ENCODE measurements at regions not wholly inside any gene's neighbourhood (a gene's known extent, or its start where the extent isn't known, plus 50 kb on each side); places are given as distances from the start of the nearest gene placed in this dataset.

GRCh38 chr1:222250376-222250775 lies 297.5 kb downstream of the HHIPL2 start:
- Mint-ChIP-seq H3K27me3 (peaks cover 14% of the 10 kb centered on the region), H3K4me1 (ENCODE audit: low read depth) (peaks cover 2% of the 10 kb centered on the region), H3K4me3 (ENCODE audit: low read depth) (no peak overlapping the region), H3K9me3 (ENCODE audit: low read depth) (no peaks in the 10 kb centered on the region), H3K27ac (no peak overlapping the region), H3K36me3 (ENCODE audit: insufficient read depth) (no peaks in the 10 kb centered on the region)
- DNase-seq (ENCODE audit: low spot score, unreplicated experiment): no peak
- no peak for TF ChIP-seq CTCF (IDR thresholded peaks at IDR 0.05; ENCODE audit: unreplicated experiment)

GRCh38 chr1:222247811-222248310 lies 300.0 kb downstream of the HHIPL2 start:
- Mint-ChIP-seq H3K27ac (no peak overlapping the region), H3K36me3 (ENCODE audit: insufficient read depth) (no peaks in the 10 kb centered on the region), H3K9me3 (ENCODE audit: low read depth) (no peaks in the 10 kb centered on the region), H3K4me1 (ENCODE audit: low read depth) (peaks cover 1% of the 10 kb centered on the region), H3K27me3 (peaks cover 22% of the 10 kb centered on the region), H3K4me3 (ENCODE audit: low read depth) (no peak overlapping the region)
- TF ChIP-seq CTCF (IDR thresholded peaks at IDR 0.05; ENCODE audit: unreplicated experiment): no peak
- no peak for DNase-seq (ENCODE audit: low spot score, unreplicated experiment)

GRCh38 chr1:222247081-222247480 lies 300.8 kb downstream of the HHIPL2 start:
- DNase-seq (ENCODE audit: low spot score, unreplicated experiment): no peak
- Mint-ChIP-seq H3K27ac (no peak overlapping the region), H3K4me3 (ENCODE audit: low read depth) (no peak overlapping the region), H3K27me3 (peaks cover 22% of the 10 kb centered on the region), H3K36me3 (ENCODE audit: insufficient read depth) (no peaks in the 10 kb centered on the region), H3K4me1 (ENCODE audit: low read depth) (peaks cover 4% of the 10 kb centered on the region), H3K9me3 (ENCODE audit: low read depth) (no peaks in the 10 kb centered on the region)
- TF ChIP-seq CTCF (IDR thresholded peaks at IDR 0.05; ENCODE audit: unreplicated experiment): no peak

GRCh38 chr1:222243902-222244301 lies 304.0 kb downstream of the HHIPL2 start:
- DNase-seq (ENCODE audit: low spot score, unreplicated experiment): no peak
- no peak for TF ChIP-seq CTCF (IDR thresholded peaks at IDR 0.05; ENCODE audit: unreplicated experiment)
- H3K27me3 Mint-ChIP-seq: peaks cover 32% of the 10 kb centered on the region
- no peaks in the 10 kb centered on the region for H3K9me3 Mint-ChIP-seq (ENCODE audit: low read depth)
- no peaks in the 10 kb centered on the region for H3K36me3 Mint-ChIP-seq (ENCODE audit: insufficient read depth)
- H3K4me3 Mint-ChIP-seq (ENCODE audit: low read depth): no peak overlapping the region
- H3K4me1 Mint-ChIP-seq (ENCODE audit: low read depth): peaks cover 23% of the 10 kb centered on the region
- no peak overlapping the region for H3K27ac Mint-ChIP-seq

- TF ChIP-seq CTCF (IDR thresholded peaks at IDR 0.05; ENCODE audit: unreplicated experiment): no peak
- Mint-ChIP-seq H3K27ac (no peak overlapping the region), H3K9me3 (ENCODE audit: low read depth) (no peaks in the 10 kb centered on the region), H3K27me3 (peaks cover 36% of the 10 kb centered on the region), H3K36me3 (ENCODE audit: insufficient read depth) (no peaks in the 10 kb centered on the region), H3K4me3 (ENCODE audit: low read depth) (no peak overlapping the region), H3K4me1 (ENCODE audit: low read depth) (peaks cover 23% of the 10 kb centered on the region)
- DNase-seq (ENCODE audit: low spot score, unreplicated experiment): no peak
Measured at GRCh38 chr1:222242492-222242891, 305.4 kb downstream of the HHIPL2 start.
